ENCODE measurements at regions not wholly inside any gene's neighbourhood (a gene's known extent, or its start where the extent isn't known, plus 50 kb on each side); places are given as distances from the start of the nearest gene placed in this dataset.

- DNase-seq (ENCODE audit: low spot score), result no peak
- WGBS, result 81% methylated on average over 4 of the region's 4 CpGs
- Histone ChIP-seq H3K36me3 (ENCODE audit: control insufficient read depth in 4 of 4, insufficient read depth in 3 of 4, low read depth in 1 of 4, low read length in 3 of 4) (no peaks in the 10 kb centered on the region), H3K9me3 (ENCODE audit: control insufficient read depth in 4 of 4, low read length in 3 of 4) (no peaks in the 10 kb centered on the region), H3K9ac (ENCODE audit: low read depth in 1 of 2, low read length in 2 of 2) (no peak overlapping the region), H3K4me3 (ENCODE audit: low read depth in 1 of 3, low read length in 3 of 3) (no peak overlapping the region), H3K4me1 (ENCODE audit: control insufficient read depth in 4 of 4, insufficient read depth in 4 of 4, low read length in 3 of 4) (no peaks in the 10 kb centered on the region), H3K27ac (ENCODE audit: low read depth in 1 of 2, low read length in 2 of 2) (no peak overlapping the region), H3K27me3 (ENCODE audit: control insufficient read depth in 4 of 4, insufficient read depth in 4 of 4, low read length in 3 of 4) (no peaks in the 10 kb centered on the region)
- TF ChIP-seq NR2F2 (IDR thresholded peaks at IDR 0.05) (no peak), YY1 (IDR thresholded peaks at IDR 0.05) (no peak), RAD21 (IDR thresholded peaks at IDR 0.05) (no peak), FOXA1 (IDR thresholded peaks at IDR 0.05) (no peak), CTCF (IDR thresholded peaks at IDR 0.05; ENCODE audit: low read depth, low read length, missing input control) (no peak), HNF4A (conservative IDR thresholded peaks at IDR 0.05) (no peak), JUND (IDR thresholded peaks at IDR 0.05) (no peak), GABPA (IDR thresholded peaks at IDR 0.05 in 1 of 2, conservative IDR thresholded peaks at IDR 0.05 in 1 of 2) (no peak), EGR1 (IDR thresholded peaks at IDR 0.05; ENCODE audit: low read depth in 2 of 2) (no peak), RXRA (IDR thresholded peaks at IDR 0.05) (no peak), TAF1 (conservative IDR thresholded peaks at IDR 0.05) (no peak), HNF4G (IDR thresholded peaks at IDR 0.05) (no peak), ZBTB33 (IDR thresholded peaks at IDR 0.05) (no peak), SP1 (IDR thresholded peaks at IDR 0.05) (no peak)
- TF ChIP-seq, protein P1, sequence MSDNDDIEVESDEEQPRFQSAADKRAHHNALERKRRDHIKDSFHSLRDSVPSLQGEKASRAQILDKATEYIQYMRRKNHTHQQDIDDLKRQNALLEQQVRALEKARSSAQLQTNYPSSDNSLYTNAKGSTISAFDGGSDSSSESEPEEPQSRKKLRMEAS (IDR thresholded peaks at IDR 0.05), result no peak
- TF ChIP-seq, protein P2, sequence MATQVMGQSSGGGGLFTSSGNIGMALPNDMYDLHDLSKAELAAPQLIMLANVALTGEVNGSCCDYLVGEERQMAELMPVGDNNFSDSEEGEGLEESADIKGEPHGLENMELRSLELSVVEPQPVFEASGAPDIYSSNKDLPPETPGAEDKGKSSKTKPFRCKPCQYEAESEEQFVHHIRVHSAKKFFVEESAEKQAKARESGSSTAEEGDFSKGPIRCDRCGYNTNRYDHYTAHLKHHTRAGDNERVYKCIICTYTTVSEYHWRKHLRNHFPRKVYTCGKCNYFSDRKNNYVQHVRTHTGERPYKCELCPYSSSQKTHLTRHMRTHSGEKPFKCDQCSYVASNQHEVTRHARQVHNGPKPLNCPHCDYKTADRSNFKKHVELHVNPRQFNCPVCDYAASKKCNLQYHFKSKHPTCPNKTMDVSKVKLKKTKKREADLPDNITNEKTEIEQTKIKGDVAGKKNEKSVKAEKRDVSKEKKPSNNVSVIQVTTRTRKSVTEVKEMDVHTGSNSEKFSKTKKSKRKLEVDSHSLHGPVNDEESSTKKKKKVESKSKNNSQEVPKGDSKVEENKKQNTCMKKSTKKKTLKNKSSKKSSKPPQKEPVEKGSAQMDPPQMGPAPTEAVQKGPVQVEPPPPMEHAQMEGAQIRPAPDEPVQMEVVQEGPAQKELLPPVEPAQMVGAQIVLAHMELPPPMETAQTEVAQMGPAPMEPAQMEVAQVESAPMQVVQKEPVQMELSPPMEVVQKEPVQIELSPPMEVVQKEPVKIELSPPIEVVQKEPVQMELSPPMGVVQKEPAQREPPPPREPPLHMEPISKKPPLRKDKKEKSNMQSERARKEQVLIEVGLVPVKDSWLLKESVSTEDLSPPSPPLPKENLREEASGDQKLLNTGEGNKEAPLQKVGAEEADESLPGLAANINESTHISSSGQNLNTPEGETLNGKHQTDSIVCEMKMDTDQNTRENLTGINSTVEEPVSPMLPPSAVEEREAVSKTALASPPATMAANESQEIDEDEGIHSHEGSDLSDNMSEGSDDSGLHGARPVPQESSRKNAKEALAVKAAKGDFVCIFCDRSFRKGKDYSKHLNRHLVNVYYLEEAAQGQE (IDR thresholded peaks at IDR 0.05), result no peak
Measured at GRCh38 chr3:106789276-106789675, 588.0 kb upstream of the CCDC54 start.

- Histone ChIP-seq H3K9me3 (ENCODE audit: control insufficient read depth in 4 of 4, low read length in 3 of 4) (no peaks in the 10 kb centered on the region), H3K4me1 (ENCODE audit: control insufficient read depth in 4 of 4, insufficient read depth in 4 of 4, low read length in 3 of 4) (no peaks in the 10 kb centered on the region), H3K4me3 (ENCODE audit: low read depth in 1 of 3, low read length in 3 of 3) (no peak overlapping the region), H3K36me3 (ENCODE audit: control insufficient read depth in 4 of 4, insufficient read depth in 3 of 4, low read depth in 1 of 4, low read length in 3 of 4) (no peaks in the 10 kb centered on the region), H3K27ac (ENCODE audit: low read depth in 1 of 2, low read length in 2 of 2) (no peak overlapping the region), H3K27me3 (ENCODE audit: control insufficient read depth in 4 of 4, insufficient read depth in 4 of 4, low read length in 3 of 4) (no peaks in the 10 kb centered on the region), H3K9ac (ENCODE audit: low read depth in 1 of 2, low read length in 2 of 2) (no peak overlapping the region)
- DNase-seq (ENCODE audit: low spot score), result no peak
- WGBS, result 99% methylated on average over 1 of the region's 1 CpG
- TF ChIP-seq HNF4G (IDR thresholded peaks at IDR 0.05) (no peak), HNF4A (conservative IDR thresholded peaks at IDR 0.05) (no peak), YY1 (IDR thresholded peaks at IDR 0.05) (no peak), RAD21 (IDR thresholded peaks at IDR 0.05) (no peak), GABPA (IDR thresholded peaks at IDR 0.05 in 1 of 2, conservative IDR thresholded peaks at IDR 0.05 in 1 of 2) (no peak), CTCF (IDR thresholded peaks at IDR 0.05; ENCODE audit: low read depth, low read length, missing input control) (no peak), FOXA2 (IDR thresholded peaks at IDR 0.05) (no peak), JUND (IDR thresholded peaks at IDR 0.05) (no peak), RXRA (IDR thresholded peaks at IDR 0.05) (no peak), ZBTB33 (IDR thresholded peaks at IDR 0.05) (no peak), EGR1 (IDR thresholded peaks at IDR 0.05; ENCODE audit: low read depth in 2 of 2) (no peak), TAF1 (conservative IDR thresholded peaks at IDR 0.05) (no peak), SP1 (IDR thresholded peaks at IDR 0.05) (no peak)
- TF ChIP-seq, protein P3, sequence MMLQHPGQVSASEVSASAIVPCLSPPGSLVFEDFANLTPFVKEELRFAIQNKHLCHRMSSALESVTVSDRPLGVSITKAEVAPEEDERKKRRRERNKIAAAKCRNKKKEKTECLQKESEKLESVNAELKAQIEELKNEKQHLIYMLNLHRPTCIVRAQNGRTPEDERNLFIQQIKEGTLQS (IDR thresholded peaks at IDR 0.05), result no peak
- TF ChIP-seq, protein P1 (IDR thresholded peaks at IDR 0.05), result no peak
Measured at GRCh38 chr3:106792716-106793115, 584.5 kb upstream of the CCDC54 start.

Measured in liver (tissue), 8 donors.